C4-2B (cell line): ENCODE measurements at regions not wholly inside any gene's neighbourhood (a gene's known extent, or its start where the extent isn't known, plus 50 kb on each side); places are given as distances from the start of the nearest gene placed in this dataset.

Experiments
- ZFX ChIP-seq: fragments of 450-650 bp; IDR thresholded peaks from 2 replicates; pipeline ENCODE4 v1.6.1; 2017
- TF ChIP-seq, protein P1 (sequence below): fragments of 450-650 bp; conservative IDR thresholded peaks from 2 replicates; pipeline ENCODE4 v1.5.1; 2017; ENCODE audit warnings: mild to moderate bottlenecking

DNA sequence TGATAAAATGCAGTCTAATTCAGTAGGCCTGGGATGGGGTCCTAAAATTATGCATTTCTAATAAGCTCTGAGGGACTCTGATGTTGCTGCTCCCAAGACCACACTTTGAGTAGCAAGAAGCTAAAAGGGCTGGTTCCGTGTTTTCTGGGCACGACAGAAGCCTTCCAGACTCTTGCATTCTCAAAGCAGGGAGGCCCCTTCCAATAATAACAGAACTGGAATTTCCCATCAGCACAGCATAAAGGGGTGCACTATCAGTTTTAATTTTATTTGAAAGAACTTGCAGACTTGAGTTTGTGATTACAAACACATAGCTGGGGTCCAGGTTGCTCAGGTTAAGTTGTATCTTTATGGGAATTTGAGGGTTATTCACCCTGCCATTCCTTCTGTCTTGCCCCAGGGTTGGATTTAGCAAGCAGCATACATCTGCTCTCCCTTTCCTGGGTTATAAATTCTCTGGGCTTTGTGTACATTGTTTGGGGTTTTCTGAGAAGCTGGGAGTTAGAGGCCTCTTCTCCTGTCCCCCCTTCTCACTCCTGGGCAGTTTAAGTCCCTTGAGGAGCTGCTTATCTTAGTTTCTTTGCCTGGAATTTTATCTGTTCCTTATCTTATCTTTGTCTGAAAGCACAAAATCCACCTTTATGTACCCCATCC lies 94.2 kb upstream of the SLC2A1 start:
- TF ChIP-seq, protein P1, sequence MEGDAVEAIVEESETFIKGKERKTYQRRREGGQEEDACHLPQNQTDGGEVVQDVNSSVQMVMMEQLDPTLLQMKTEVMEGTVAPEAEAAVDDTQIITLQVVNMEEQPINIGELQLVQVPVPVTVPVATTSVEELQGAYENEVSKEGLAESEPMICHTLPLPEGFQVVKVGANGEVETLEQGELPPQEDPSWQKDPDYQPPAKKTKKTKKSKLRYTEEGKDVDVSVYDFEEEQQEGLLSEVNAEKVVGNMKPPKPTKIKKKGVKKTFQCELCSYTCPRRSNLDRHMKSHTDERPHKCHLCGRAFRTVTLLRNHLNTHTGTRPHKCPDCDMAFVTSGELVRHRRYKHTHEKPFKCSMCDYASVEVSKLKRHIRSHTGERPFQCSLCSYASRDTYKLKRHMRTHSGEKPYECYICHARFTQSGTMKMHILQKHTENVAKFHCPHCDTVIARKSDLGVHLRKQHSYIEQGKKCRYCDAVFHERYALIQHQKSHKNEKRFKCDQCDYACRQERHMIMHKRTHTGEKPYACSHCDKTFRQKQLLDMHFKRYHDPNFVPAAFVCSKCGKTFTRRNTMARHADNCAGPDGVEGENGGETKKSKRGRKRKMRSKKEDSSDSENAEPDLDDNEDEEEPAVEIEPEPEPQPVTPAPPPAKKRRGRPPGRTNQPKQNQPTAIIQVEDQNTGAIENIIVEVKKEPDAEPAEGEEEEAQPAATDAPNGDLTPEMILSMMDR: no peak
- no peak for TF ChIP-seq ZFX
